GDM1 (cell line): ENCODE measurements at regions not wholly inside any gene's neighbourhood (a gene's known extent, or its start where the extent isn't known, plus 50 kb on each side); places are given as distances from the start of the nearest gene placed in this dataset.

ENCODE experiments used
- DNase-seq: peaks from one replicate; lab custom pipeline; 2025; lab: John Stamatoyannopoulos, UW

DNA sequence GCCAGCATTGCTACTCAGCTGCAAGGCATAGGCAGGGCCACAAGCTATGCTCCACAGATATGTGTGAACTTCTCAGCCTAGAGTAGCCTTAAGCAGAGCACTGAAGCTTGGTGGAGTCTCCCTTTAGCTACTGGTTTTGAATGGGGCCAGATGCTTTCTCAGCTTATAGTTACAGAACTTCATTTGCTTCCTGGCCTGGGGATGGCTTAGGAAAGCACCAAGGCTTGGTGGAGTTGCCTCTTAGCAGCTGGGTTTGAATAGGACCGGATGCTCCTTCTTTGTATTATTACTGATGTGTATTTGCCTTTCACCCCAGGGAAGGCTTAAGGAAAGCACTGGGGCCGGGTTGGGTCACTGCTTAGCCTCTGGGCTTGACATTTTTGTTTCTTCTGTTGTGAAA, 497.8 kb upstream of the SEMA6A start:
- no peak for DNase-seq

DNA sequence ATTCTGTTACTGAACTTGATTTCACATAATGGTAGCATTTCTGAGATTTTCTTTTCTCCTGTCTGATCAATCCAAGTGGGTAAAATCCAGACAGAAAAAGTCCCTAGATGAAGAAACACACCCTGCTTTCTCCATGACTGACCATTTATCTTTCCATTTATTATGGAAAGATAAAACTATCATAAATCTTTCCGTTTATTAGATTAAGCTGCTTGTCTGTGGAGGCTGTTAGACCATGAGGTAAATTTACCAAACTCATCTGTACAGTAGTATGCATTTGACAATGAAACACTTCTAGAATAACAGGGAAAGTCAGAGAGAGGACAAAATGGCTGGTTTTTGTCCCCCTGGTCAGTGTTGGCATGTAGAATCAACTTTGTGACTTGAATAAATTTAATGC, 491.2 kb upstream of the SEMA6A start:
- DNase-seq, result no peak

DNA sequence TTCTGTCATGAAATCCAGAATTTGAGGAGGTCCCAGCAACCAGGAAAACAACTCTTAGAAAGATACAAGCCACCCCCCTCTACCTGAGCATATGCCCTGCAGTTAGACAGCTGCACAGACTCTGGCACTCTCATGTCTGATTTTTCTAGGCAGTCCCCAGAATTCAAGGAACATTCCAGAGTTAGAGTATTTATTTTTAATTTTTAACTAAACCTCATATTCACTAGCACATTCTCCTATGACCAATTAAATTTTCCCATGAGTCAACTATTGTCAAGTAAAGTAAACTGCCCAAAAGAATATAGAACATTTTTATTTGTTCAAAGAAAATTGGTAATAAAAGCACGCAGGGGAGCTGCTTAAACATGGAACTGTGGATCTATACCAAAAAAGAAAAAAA, 490.5 kb upstream of the SEMA6A start:
- no peak for DNase-seq

DNA sequence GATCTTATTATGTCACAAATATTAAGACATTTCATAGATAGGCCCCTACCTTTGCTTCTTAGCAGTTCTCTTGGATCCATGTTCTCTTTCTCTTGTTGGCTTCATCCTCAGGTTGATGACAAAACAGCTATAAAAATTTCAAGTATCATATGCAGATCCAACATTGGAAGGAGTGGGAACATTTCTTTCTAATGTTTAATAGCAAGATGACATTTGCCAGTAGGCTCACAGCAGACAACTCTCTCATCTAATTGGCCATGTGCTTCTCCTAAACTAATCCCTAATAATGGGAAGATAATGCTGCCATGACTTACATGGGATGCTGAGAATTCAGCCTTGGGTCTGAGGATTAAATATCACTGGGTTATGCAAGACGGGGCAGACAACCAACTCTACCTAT, 485.5 kb upstream of the SEMA6A start:
- no peak for DNase-seq

DNA sequence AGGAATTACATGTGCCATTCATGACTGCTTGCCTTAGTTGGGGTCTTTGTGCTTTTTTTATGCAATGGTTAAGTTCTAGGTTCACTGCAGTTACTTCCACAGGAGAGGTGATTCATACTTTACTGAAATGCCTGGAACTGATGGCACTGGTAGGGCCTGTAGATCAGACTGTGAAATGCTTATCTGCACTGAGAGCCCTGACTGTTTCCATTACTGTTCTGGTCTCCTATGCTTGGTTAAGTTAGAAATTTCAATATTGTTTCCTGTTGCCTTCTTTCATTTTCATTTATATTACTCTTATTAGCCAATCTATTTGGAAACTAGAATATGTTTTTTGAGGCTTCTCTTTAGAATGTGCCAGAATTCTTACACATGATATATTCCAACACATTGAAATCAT, 484.1 kb upstream of the SEMA6A start:
- no peak for DNase-seq

DNA sequence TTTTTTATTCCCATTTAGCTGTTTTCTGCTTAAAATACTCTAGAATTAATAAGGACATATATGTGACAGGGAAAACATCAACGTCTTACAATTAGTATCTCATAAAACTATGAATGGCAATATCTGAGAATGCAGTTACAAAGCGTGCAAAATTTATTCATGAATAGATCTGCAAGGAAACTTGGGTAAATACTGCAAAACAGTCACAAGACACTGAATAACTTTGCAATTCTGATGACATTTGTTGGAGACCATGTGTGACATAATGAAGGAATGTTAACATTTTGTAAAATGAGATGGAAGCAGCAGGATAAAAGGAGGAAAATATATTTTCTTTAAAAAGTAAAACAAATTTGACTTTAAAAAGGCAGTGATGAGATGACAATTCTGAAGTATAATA, 480.9 kb upstream of the SEMA6A start:
- DNase-seq, result no peak

DNA sequence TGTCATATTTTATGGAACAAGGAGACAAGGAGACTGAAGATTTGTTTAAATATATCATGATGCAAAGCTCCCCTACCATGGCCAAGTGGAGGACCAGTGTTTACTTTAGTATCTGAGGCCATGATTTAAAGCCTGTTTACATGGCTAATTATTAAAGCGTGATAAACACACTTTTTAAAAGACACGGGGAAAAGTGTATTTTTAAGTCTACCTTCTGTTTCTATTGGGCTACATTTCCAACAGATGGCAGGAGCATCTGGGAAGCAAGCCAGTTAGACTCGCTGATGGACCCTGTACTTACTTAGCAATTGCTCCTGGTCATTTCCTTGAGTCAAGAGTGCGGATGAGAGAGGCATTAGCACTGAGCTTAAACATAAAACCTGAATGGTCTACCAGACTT, 480.3 kb upstream of the SEMA6A start:
- no peak for DNase-seq

DNA sequence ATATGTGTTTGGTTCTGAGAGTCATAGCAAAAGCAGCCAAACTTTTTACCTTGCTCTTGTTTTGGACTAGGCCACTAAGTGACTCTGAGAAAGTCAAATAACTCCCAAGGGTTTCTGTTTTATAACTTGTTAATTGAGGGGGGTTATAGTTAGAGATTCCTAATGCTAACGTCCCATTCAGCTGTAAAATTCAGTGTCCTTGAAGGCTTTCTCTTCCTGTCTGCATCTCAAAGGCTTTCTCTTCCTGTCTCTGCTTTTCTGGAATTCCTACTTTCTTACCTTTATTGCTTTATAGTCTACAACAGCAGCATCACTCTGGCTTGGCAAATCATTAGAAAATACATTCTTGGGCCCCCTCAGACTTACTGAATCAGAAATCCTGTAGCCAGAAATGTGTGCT, 479.5 kb upstream of the SEMA6A start:
- no peak for DNase-seq

DNA sequence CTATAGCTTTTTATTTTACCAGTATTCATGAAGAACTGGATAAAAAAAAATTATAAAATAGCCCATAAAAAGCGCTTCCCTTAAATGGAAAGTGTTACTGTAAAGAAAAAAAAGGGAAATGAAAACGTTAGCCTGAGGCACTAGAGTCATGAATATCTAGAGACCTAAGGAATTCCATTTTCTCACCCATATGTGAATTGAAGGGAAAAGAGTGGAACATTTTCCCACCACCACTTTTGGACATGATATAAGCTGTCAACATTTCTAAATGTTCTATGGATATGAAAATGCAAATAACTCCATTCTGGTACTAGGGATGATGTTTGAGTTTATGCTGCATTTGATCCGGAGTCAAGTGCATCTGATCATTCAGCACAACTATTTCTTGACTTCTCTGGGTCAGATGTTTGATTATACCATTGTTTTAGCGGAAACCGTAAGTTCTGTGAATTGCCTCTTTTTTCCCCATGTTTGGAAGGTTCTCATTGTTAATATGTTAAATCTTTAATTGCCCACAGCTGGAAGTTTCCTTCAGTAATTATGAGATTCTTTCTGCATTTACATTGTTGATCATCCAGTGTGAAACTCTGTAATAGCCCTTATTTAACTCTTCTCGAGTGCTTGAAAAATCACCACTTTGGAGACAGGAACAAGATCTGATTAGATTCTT, 467.4 kb upstream of the SEMA6A start:
- no peak for DNase-seq

DNA sequence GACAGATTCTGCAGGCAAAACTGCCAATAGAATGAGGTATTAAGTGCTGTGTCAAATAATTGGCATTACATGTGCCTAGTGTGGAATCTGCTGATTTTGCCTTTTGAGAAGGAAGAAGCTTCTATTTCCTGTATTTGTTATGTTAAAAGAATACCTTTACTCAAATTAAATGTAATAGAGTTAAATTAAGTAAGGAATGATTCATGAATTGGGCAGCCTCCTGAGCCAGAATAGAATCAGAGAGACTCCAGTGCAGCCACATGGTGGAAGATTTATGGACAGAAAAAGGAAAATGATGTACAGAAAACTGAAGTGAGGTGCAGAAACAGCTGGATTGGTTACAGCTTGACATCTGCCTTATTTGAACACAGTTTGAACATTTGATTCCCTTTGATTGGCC, 464.4 kb upstream of the SEMA6A start:
- no peak for DNase-seq

DNA sequence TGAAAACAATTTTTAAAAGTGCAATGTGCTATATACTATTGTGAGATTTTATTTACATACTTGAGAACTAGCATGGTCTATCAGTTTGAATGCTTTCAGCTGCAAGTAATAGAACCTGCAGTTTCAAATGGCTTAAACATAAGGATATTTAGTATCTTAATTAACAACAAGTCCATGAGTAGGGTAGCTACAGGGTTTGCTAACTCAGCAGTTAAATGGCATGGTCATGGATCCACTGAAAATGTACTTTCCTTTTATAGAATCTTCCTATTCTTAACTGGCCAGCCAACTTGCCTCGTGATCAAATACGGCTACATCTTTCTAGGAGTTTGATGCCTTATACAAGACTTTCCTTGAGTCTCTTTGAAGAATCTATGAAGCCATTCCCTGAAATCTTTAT, 452.8 kb upstream of the SEMA6A start:
- no peak for DNase-seq

DNA sequence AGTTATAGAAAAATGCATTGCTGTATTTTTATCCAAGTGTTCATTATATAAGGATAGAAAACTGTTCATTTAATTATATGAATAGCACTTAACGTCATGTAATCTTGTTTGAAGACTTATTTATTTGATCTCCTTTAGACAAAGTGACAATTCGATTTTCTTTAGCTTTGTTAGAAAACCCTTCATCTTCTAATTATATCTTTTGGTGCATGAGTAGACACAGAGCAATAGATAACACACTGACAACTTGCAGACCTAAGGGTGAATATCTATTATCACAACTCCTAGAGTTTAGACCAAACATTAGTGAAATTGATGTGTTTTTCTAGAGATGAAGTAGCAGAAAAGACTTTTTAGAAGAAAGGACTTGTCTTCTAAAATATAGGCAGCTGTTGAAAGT, 446.4 kb upstream of the SEMA6A start:
- no peak for DNase-seq

DNA sequence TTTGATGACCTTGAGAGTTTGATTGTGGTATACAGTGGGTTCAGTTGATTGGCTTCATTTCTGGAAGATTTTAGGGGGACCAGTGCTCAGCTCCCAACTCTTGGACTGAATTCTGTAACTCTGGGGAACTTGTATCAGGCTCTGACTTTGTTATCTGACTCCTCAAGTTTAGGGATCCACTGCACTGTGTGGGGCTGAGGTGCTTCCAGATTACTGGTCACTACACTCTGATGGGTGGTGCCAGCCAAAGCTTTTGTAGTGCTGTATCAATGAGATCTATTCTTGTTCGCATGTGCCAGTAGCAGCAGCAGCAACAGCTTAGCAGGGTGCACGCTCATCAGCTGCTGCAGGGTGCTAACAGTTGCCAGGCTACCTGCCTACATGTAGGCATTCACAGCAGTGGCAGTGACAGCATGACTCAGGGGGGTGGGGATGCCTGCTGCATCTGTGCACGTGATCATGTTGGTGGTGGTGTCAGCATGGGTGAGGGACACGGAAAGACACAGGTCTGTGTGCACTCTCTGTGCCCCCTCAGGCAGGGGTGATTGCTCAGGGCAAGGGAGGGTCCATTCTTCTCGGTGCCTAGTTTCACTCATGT, 438.8 kb upstream of the SEMA6A start:
- no peak for DNase-seq

DNA sequence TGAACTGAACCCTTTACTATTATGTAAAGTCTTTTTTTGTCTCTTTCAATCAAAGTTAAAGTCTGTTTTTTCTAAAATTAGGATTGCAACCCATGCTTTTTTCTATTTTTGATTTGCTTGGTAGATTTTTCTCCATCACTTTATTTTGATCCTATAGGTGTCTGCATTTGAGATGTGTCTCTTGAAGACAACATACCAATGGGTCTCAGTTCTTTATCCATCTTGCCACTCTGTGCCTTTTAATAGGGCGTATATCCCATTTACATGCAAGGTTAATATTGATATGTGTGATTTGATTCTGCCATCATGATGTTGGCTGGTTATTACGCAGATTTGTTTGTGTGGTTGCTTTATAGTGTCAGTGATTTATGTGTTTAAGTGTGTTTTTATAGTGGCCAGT, 436.0 kb upstream of the SEMA6A start:
- DNase-seq, result no peak

DNA sequence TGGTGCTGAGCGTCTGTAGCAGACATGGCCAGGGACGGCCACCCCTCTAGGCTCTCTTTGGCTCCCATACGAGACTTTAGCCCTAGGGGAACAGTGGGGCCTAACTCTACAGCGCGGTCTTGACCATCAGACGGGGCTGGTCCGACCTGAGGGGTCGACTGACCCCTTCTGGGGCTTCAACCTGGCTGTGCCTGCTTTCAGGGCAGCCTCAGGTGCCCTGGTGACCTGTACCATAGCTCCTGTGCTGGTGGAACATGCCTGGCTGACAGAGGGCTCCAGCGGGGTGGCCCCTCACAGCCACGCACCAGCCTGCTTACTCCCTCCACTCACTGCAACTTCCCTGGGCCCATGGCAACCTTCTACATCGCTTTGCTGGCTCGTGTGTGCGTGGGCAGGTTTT, 423.4 kb upstream of the SEMA6A start:
- DNase-seq, result no peak

DNA sequence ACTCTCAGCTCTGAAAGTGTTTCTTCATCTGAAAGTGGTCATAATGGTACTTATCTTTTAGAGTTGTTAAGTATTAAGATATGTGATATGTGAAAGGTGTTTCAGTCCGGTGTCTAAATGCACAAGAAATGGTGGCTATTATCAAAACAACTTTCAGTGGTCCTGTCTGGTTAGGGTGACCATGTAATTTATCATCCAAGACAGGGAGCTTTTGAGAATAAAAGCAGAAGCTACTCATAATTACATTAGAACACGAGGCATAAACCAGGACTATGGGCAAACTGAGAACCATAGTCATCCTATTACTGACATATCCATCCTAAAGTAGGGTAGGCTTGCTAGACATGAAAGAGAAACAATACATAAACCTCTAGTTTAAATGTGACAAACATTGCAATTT, 418.1 kb upstream of the SEMA6A start:
- no peak for DNase-seq

DNA sequence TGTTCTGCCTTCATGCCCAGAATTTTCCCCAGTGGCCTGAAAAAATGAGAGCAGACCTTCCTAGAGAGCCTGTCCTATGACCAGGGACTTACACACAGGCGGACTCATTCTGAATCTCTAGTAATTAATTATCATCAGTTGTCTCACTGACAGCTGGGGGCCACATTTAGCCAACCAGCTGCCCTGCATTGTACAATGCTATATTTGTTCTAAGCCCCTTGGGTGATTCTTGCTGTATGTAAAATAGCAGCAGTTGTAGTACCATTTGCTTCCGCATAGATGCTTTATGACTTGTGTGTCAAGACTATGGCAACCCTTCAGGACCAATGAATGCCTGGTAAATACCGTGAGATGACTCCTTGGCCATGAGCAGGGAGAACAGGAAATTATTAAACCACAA, 415.4 kb upstream of the SEMA6A start:
- DNase-seq, result no peak

DNA sequence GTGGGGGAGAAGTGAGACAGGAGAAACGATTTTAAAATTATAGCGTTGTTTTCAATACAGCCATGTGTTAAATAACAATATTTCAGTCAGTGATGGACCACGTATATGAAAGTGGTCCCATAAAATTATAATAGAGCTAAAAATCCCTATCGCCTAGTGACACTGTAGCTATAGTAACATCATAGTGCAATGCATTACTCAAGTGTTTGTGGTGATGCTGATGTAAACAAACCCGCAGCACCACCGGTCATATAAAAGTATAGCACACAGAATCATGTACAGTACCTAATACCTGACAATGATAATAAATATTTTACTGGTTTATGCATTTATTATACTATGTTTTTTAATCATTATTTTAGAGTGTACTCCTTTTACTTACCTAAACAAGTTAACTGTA, 407.4 kb upstream of the SEMA6A start:
- DNase-seq, result no peak

DNA sequence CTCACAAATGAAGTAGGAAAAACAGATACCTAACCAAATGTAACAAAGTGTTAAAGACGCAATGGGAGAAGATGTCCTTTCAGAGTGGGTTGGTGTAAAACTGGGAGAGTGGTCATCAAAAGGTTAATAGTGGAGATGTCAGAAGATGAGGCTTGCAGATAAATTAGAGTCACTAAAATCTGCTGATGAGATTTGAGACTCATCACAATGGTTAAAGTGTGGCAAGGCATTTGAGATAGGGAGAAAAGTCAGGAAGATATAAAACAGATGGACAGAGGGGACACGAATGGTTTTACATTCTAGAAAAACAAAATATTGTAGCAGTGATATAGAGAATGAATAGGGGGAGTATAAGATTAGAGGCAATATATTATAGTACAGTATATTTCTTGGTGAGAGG, 406.0 kb upstream of the SEMA6A start:
- DNase-seq, result no peak

DNA sequence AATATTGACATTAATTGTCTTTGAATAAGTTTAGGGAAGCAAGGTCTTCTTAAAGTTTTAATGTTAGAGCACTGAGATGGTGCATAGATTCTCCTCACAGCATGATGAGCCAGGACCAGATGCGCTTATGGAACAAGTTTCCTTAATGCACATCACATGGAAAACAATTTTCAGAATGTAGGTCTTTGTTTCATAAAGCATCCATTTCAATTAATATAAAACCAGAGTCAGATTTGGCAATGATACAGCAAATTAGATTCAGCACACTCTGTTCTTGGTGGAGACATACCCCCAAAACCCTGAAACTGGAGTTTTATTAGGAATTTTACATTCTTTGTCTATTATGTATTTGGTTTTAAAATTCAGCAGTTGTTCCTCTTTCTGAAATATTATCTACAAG, 402.1 kb upstream of the SEMA6A start:
- DNase-seq, result no peak

DNA sequence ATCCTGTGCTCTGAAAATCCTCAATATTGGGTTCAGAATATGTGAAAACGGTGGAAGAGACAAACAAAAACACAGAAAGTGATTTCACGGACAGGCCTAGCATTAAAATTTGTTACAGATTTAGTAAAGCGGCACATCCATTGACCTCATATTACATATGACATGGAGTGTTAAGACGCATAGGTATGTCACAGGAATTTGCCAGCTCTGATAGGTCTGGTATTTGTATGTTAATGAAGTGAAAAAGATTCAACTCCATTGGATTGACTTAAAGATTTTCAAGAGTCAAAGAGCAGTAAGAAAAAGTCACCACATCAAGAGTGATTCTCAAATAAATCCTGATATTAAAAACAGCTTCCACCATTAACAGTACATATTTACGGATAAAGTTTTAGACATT, 396.5 kb upstream of the SEMA6A start:
- no peak for DNase-seq

DNA sequence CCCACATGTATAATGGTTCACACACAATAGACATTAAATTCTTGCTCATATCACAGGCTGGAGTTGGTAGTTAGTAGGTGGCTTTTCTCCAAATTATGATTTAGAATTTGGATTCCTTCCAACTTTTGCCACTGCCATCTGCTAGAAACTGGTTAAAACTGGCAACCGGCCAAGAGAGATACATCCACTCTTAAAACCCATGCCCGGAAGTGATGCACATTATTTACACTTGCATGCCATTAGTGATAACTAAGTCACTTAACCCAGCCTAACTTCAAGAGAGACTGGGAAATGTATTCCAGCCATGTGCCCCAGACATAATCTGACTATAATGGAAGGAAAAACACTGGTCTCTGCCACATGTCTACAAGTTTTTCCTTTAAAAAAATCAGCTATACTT, 395.7 kb upstream of the SEMA6A start:
- DNase-seq, result no peak

DNA sequence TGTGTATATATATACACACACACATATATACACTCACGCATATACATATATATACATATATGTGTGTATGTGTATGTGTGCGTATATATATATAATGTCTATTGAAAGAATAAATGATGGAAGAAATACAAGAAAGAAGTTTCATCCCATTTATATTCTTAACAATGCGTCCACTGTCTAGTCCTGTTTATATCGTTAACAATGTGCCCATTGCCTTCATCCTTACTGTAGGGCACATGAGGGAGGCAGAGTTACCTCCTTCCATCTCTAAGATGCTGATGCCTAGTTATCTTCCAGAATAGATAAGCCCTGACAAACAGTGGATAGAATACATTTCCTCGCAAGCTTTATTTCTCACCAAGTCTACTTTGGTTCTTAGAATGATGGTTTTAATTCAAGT, 389.8 kb upstream of the SEMA6A start:
- no peak for DNase-seq

DNA sequence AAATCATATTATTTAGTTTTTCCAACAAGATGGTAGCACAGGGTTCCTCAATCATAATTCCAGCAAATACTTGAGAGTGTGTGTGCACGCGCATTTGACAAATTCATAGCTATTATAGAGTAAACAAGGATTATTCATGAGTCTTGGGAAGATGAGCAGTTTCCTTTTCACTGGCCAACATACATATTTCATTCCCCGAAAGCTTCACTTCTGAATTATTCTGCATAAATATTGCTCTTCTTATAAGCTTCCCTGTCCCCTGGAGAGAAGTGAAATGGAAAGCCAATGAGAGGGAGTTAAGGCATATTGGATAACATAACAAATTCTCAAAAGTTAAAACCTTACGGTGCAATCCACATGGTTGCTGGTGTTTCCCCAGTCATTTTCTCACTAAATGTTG, 386.4 kb upstream of the SEMA6A start:
- DNase-seq, result no peak

DNA sequence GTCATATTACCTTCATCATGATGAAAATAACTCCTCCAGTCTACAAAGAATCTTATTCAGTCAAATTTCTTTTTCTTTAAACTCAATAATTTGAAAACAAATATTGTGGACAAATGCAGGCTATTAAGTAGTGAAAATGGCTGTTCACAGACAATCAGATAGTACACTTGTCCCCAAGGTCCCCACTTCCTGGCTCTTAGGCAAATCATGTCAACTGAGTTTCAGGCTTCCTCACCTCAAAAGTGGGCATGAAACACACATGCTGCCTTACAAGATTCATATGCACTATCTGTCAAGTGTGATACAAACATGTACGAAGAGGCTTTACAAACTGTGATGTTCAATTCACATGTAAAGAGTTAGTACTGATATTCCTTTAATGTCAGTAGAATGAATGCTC, 385.2 kb upstream of the SEMA6A start:
- DNase-seq, result no peak
